Ascending aorta (tissue), 2 donors: ENCODE measurements at regions not wholly inside any gene's neighbourhood (a gene's known extent, or its start where the extent isn't known, plus 50 kb on each side); places are given as distances from the start of the nearest gene placed in this dataset.

Experiments used
- DNase-seq, 2 donors: peaks; one replicate each; pipeline ENCODE4 v3.0.0-alpha.2; 2019; ENCODE audit warnings: low spot score in 2 of 2
- H3K27ac ChIP-seq, 2 donors: fragments of 200-600 bp; sonication (generic); one replicate each; pipeline ENCODE4 v1.5.1; 2016 to 2017; ENCODE audit warnings: mild to moderate bottlenecking in 1 of 2
- H3K27me3 ChIP-seq: fragments of 200-600 bp; sonication (generic); one replicate; pipeline ENCODE4 v1.5.1; 2017
- H3K36me3 ChIP-seq, 2 donors: fragments of 200-600 bp; sonication (generic); one replicate each; pipeline ENCODE4 v1.5.1; 2016
- H3K4me1 ChIP-seq, 2 donors: fragments of 200-600 bp; sonication (generic); one replicate each; pipeline ENCODE4 v1.5.1; 2016 to 2017; ENCODE audit warnings: mild to moderate bottlenecking in 1 of 2
- H3K4me3 ChIP-seq, 2 donors: fragments of 200-600 bp; sonication (generic); one replicate each; pipeline ENCODE4 v1.5.1; 2016 to 2017; ENCODE audit warnings: mild to moderate bottlenecking in 1 of 2
- H3K9me3 ChIP-seq, 2 donors: fragments of 200-600 bp; sonication (generic); one replicate each; pipeline ENCODE4 v1.5.1; 2016
- intact Hi-C: fragments of 100-400 bp; cut with DNase I; formaldehyde crosslinking; loops from one replicate; pipeline ENCODE4 v1.15.1; 2023
- TF ChIP-seq, protein P1 (sequence below), 3 experiments: fragments of 200-600 bp in 2 of 3; fragments of 450-650 bp in 1 of 3; sonication (generic) in 2 of 3; IDR thresholded peaks; one replicate each; pipeline ENCODE4 v1.5.1; 2016 to 2019; ENCODE audit warnings: antibody characterized with exemption in 3 of 3, mild to moderate bottlenecking in 1 of 3, moderate library complexity in 1 of 3

DNA sequence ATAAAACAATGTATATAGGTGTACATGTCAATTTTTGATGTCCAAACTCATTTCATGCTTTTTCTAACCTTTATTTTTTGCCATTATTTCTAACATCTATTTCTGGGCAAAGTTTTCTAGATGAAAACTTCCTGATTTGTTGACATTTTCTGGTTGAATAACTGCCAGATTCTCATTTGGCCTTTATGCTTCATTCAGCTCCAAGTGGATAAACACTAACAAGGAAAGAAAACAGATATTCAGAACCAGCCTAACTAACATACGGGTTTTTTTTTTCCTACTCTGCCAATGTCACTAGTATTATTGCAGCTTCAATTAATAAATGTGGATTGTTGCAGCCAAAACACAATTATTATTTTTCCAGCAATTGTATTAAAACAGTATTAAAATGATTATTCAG is 50.9 kb upstream of the RAP1GDS1 start:
- DNase-seq = no peak
- Histone ChIP-seq H3K27me3 (no peaks in the 10 kb centered on the region), H3K9me3 (no peaks in the 10 kb centered on the region), H3K4me1 (no peaks in the 10 kb centered on the region), H3K27ac (no peak overlapping the region), H3K36me3 (no peaks in the 10 kb centered on the region), H3K4me3 (no peak overlapping the region)
- intact Hi-C loops = no loop called here
- TF ChIP-seq, protein P1, sequence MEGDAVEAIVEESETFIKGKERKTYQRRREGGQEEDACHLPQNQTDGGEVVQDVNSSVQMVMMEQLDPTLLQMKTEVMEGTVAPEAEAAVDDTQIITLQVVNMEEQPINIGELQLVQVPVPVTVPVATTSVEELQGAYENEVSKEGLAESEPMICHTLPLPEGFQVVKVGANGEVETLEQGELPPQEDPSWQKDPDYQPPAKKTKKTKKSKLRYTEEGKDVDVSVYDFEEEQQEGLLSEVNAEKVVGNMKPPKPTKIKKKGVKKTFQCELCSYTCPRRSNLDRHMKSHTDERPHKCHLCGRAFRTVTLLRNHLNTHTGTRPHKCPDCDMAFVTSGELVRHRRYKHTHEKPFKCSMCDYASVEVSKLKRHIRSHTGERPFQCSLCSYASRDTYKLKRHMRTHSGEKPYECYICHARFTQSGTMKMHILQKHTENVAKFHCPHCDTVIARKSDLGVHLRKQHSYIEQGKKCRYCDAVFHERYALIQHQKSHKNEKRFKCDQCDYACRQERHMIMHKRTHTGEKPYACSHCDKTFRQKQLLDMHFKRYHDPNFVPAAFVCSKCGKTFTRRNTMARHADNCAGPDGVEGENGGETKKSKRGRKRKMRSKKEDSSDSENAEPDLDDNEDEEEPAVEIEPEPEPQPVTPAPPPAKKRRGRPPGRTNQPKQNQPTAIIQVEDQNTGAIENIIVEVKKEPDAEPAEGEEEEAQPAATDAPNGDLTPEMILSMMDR (IDR thresholded peaks at IDR 0.05) = no peak

DNA sequence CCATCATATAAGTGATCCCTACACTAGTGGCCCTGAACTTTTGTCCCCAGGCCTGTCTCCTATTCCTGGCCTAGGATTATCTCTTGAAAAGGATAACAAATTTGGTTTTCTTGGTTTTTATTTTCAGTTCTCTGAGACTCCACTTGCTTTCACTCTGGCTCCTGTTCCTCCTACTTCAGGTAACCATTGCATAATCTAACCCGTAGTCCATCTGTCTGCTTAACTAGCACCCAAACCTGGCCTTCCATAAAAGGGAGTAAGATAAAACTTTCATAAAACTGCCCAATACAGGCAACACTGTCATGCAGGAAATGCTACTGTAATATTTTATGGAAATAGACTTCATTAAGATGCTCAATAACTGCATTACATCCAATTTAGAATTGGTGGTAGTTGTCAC is 52.1 kb upstream of the RAP1GDS1 start:
- H3K4me3 ChIP-seq = no peak overlapping the region
- no peak for DNase-seq

DNA sequence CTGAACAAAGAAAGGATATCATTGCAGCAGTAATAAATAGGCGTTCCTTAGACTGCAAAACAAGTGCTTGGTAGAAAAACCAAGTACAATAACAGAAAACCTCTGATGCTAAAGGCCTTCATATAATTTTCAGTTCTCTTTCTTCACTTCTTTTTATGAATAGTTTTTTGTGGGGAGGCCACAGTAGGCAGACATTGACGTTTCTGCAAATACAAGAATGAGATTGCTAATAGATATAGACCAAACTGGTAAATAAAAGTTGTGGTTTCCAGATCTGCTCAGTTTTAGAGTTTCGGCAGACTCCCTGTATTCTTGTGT is 57.0 kb upstream of the RAP1GDS1 start:
- Histone ChIP-seq H3K9me3 (no peaks in the 10 kb centered on the region), H3K36me3 (no peaks in the 10 kb centered on the region), H3K27me3 (no peaks in the 10 kb centered on the region), H3K27ac (no peak overlapping the region), H3K4me1 (no peaks in the 10 kb centered on the region), H3K4me3 (no peak overlapping the region)
- TF ChIP-seq, protein P1 (IDR thresholded peaks at IDR 0.05) = no peak
- no peak for DNase-seq
- intact Hi-C loops = no loop called here

More for the DNA sequence above, 52.1 kb upstream of the RAP1GDS1 start:
- no peaks in the 10 kb centered on the region for H3K4me1 ChIP-seq
- no peaks in the 10 kb centered on the region for H3K27me3 ChIP-seq
- intact Hi-C loops = no loop called here
- H3K27ac ChIP-seq = no peak overlapping the region
- no peaks in the 10 kb centered on the region for H3K9me3 ChIP-seq
- TF ChIP-seq, protein P1 (IDR thresholded peaks at IDR 0.05) = no peak
- H3K36me3 ChIP-seq = no peaks in the 10 kb centered on the region

DNA sequence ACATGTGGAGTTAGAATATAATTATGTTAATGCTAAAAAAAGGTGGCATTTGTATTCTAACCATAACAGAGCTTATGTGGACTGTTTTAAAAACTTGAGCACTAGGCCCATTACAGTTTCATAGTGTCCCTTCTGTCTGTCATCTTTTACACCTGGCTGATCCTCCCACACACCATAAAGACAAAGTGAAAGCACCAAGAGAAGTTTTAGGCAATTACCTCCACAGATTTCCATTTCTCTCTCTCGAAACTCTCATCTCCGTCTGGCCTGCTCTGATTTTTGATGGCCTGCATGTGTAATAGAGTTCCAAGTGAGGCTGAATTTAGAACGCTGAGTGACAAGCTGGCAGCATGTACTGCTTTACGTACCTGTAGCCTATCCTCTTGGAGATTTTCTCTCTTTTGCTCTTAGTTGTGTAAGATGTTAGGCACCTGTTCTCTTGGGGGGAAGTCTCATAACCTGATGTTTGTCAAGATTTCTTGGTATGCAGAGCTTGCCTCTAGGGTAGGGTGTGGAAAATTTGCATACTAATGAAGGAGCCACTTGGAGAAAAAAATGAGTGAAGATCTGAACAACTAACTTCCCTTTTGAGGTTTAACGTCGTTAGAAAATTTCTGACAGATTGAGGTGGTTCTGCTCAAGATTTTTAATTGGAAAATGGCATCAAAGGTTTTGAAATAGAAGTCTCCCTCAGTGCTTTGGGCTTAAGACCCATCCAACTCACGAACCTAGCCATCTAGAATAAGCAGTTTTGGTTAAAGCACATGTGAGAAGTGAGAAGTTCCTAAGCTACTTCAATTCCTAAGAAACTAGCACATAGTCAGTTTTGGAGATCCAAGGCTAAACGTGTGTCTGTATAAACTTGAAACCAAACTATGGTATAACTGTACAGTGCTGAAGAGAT is 57.6 kb upstream of the RAP1GDS1 start:
- no peaks in the 10 kb centered on the region for H3K9me3 ChIP-seq
- H3K27ac ChIP-seq = no peak overlapping the region
- H3K36me3 ChIP-seq = no peaks in the 10 kb centered on the region
- H3K4me1 ChIP-seq = no peaks in the 10 kb centered on the region
- intact Hi-C loops = no loop called here
- TF ChIP-seq, protein P1 (IDR thresholded peaks at IDR 0.05) = no peak
- no peak overlapping the region for H3K4me3 ChIP-seq
- DNase-seq = no peak
- no peaks in the 10 kb centered on the region for H3K27me3 ChIP-seq

- Histone ChIP-seq H3K36me3 (no peaks in the 10 kb centered on the region), H3K27me3 (no peaks in the 10 kb centered on the region), H3K27ac (no peak overlapping the region), H3K4me3 (no peak overlapping the region), H3K9me3 (peaks cover 0 to 2% of the 10 kb centered on the region in 2 donors), H3K4me1 (no peaks in the 10 kb centered on the region)
- no peak for DNase-seq
- intact Hi-C loops = no loop called here
- TF ChIP-seq, protein P1 (IDR thresholded peaks at IDR 0.05) = no peak
These were observed 58.3 kb upstream of the RAP1GDS1 start for GRCh38 chr4:98202907-98203306.
